ENCODE measurements at regions not wholly inside any gene's neighbourhood (a gene's known extent, or its start where the extent isn't known, plus 50 kb on each side); places are given as distances from the start of the nearest gene placed in this dataset.
"Not testable (repeated sequence)": the region's sequence is repeated elsewhere in the genome, so short reads cannot be mapped to it uniquely, and the experiment has no call there.

DNA sequence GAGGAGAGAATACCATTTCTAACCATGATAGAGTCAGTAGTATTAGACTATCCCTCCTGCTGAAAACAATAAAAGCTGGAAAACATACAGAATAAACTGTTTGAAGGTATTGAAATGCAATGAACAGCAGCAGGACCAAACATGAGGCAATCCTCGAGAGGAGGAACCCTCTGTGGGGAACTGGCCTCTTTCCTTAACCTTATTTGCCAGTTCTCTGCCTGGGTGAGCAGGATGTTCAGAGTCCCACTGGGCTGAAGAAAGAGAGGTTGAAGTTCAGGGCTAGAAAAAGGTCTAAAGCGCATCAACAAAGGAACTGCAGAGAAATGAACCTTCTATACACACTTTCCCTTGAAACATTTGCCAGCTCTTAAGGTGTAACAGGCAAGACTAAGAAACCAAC lies 79.8 kb upstream of the FHL2 start:
- no peaks in the 10 kb centered on the region for H3K79me2 ChIP-seq (ENCODE audit: insufficient read depth, low read length)
- no peaks in the 10 kb centered on the region for H3K27me3 ChIP-seq (ENCODE audit: insufficient read depth, low read length, poor library complexity)
- no peaks in the 10 kb centered on the region for H4K20me1 ChIP-seq (ENCODE audit: insufficient read depth, low read length)
- no peak overlapping the region for H2AFZ ChIP-seq (ENCODE audit: low read depth, low read length)
- no peak overlapping the region for H3K27ac ChIP-seq (ENCODE audit: low read length)
- TF ChIP-seq EZH2 (IDR thresholded peaks at IDR 0.05; ENCODE audit: borderline replicate concordance, low read depth, low read length, severe bottlenecking) = no peak
- TF ChIP-seq, protein P1, sequence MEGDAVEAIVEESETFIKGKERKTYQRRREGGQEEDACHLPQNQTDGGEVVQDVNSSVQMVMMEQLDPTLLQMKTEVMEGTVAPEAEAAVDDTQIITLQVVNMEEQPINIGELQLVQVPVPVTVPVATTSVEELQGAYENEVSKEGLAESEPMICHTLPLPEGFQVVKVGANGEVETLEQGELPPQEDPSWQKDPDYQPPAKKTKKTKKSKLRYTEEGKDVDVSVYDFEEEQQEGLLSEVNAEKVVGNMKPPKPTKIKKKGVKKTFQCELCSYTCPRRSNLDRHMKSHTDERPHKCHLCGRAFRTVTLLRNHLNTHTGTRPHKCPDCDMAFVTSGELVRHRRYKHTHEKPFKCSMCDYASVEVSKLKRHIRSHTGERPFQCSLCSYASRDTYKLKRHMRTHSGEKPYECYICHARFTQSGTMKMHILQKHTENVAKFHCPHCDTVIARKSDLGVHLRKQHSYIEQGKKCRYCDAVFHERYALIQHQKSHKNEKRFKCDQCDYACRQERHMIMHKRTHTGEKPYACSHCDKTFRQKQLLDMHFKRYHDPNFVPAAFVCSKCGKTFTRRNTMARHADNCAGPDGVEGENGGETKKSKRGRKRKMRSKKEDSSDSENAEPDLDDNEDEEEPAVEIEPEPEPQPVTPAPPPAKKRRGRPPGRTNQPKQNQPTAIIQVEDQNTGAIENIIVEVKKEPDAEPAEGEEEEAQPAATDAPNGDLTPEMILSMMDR (IDR thresholded peaks at IDR 0.05; ENCODE audit: borderline replicate concordance, extremely low read depth, low read length, poor library complexity, severe bottlenecking) = no peak
- H3K36me3 ChIP-seq (ENCODE audit: insufficient read depth, low read length) = no peaks in the 10 kb centered on the region
- H3K4me3 ChIP-seq (ENCODE audit: low read depth in 1 of 2, low read length in 2 of 2) = no peak overlapping the region
- ATAC-seq (ENCODE audit: insufficient read depth, low read depth) (no peak), DNase-seq (no peak)
- no peaks in the 10 kb centered on the region for H3K9me3 ChIP-seq (ENCODE audit: insufficient read depth, low read length, severe bottlenecking)
- H3K4me2 ChIP-seq (ENCODE audit: insufficient read depth, low read length) = no peak overlapping the region
- H3K9ac ChIP-seq (ENCODE audit: low read depth, low read length) = no peak overlapping the region
- no peaks in the 10 kb centered on the region for H3K4me1 ChIP-seq (ENCODE audit: insufficient read depth, low read length)

DNA sequence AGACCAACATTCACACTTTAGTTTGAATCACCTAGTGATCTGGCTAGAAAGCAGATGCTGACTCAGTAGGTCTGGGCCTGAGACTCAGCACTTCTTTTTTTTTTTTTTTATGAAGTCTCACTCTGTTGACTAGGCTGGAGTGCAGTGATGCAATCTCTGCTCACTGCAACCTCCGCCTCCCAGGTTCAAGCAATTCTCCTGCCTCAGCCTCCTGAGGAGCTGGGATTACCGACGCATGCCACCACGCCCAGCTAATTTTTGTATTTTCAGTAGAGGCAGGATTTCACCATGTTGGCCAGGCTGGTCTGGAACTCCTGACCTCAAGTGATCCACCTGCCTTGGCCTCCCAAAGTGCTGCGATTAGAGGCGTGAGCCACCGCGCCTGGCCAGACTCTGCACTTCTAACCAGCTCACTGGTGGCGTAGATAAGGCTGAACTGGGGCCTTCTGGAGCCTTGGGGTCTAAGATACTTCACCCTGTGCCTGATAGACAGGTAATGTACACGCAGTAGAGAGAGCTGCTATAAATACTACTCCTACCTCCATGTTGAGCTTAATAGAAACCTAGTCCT lies 78.3 kb upstream of the FHL2 start:
- H3K79me2 ChIP-seq (ENCODE audit: insufficient read depth, low read length); H3K27ac ChIP-seq (ENCODE audit: low read length); H4K20me1 ChIP-seq (ENCODE audit: insufficient read depth, low read length); H3K4me2 ChIP-seq (ENCODE audit: insufficient read depth, low read length); H3K27me3 ChIP-seq (ENCODE audit: insufficient read depth, low read length, poor library complexity); H3K9ac ChIP-seq (ENCODE audit: low read depth, low read length); DNase-seq; H3K36me3 ChIP-seq (ENCODE audit: insufficient read depth, low read length); H3K4me1 ChIP-seq (ENCODE audit: insufficient read depth, low read length); ATAC-seq (ENCODE audit: insufficient read depth, low read depth); H3K4me3 ChIP-seq (ENCODE audit: low read depth in 1 of 2, low read length in 2 of 2); H2AFZ ChIP-seq (ENCODE audit: low read depth, low read length); H3K9me3 ChIP-seq (ENCODE audit: insufficient read depth, low read length, severe bottlenecking): not testable (repeated sequence)

DNA sequence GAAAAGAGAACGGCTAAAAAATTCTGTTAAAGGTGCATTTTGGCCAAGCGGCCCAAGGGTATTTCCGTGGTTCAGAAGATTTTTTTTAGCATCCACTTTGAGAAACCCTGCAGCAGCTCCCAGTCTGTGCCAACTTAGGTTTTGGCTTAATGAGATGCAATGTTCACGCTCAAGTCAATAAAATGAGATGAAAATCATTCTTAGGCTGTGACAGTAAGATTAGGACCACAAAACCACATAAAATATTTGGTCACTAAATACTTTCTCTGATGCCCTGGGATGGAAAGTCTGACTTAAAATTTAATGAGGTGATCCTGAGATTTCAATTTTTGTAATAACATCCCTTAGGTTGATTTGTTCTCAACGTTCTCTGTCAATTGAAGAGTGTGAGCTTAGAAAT lies 74.2 kb upstream of the FHL2 start:
- H3K9ac ChIP-seq (ENCODE audit: low read depth, low read length) = no peak overlapping the region

DNA sequence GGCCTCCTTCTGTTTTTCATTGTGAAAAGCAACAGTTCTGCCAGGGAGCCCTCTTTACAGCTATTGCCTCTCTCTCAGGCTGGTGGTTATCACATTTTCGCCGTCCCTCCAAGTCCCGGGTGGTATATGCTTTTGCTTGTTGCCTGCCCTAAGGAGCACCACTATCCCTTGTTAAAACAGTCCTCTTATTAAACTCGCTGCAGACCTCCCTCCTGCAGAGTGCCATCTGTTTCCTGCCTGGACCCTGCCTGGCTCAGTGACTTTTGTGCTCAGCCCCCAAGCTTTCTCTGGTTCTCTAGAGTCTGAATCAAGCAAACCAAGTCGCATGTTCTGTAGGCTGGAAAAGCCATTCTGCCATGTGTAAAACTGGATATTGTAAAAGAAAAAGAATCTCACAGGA lies 72.1 kb upstream of the FHL2 start:
- peaks cover 9% of the 10 kb centered on the region for H3K27me3 ChIP-seq (ENCODE audit: insufficient read depth, low read length, poor library complexity)
- H3K4me2 ChIP-seq (ENCODE audit: insufficient read depth, low read length) = no peak overlapping the region
- no peak overlapping the region for H3K4me3 ChIP-seq (ENCODE audit: low read depth in 1 of 2, low read length in 2 of 2)
- H4K20me1 ChIP-seq (ENCODE audit: insufficient read depth, low read length) = no peaks in the 10 kb centered on the region
- no peak overlapping the region for H2AFZ ChIP-seq (ENCODE audit: low read depth, low read length)
- H3K27ac ChIP-seq (ENCODE audit: low read length) = no peak overlapping the region
- no peaks in the 10 kb centered on the region for H3K4me1 ChIP-seq (ENCODE audit: insufficient read depth, low read length)
- DNase-seq (no peak), ATAC-seq (ENCODE audit: insufficient read depth, low read depth) (no peak)
- H3K9me3 ChIP-seq (ENCODE audit: insufficient read depth, low read length, severe bottlenecking) = no peaks in the 10 kb centered on the region
- H3K79me2 ChIP-seq (ENCODE audit: insufficient read depth, low read length) = no peaks in the 10 kb centered on the region
- TF ChIP-seq, protein P1 (IDR thresholded peaks at IDR 0.05; ENCODE audit: borderline replicate concordance, extremely low read depth, low read length, poor library complexity, severe bottlenecking) = no peak
- no peak for TF ChIP-seq EZH2 (IDR thresholded peaks at IDR 0.05; ENCODE audit: borderline replicate concordance, low read depth, low read length, severe bottlenecking)
- H3K9ac ChIP-seq (ENCODE audit: low read depth, low read length) = no peak overlapping the region
- H3K36me3 ChIP-seq (ENCODE audit: insufficient read depth, low read length) = no peaks in the 10 kb centered on the region

More for the DNA sequence above, 74.2 kb upstream of the FHL2 start:
- H3K79me2 ChIP-seq (ENCODE audit: insufficient read depth, low read length) = no peaks in the 10 kb centered on the region
- no peaks in the 10 kb centered on the region for H3K36me3 ChIP-seq (ENCODE audit: insufficient read depth, low read length)
- ATAC-seq (ENCODE audit: insufficient read depth, low read depth) (no peak), DNase-seq (no peak)
- no peaks in the 10 kb centered on the region for H3K4me1 ChIP-seq (ENCODE audit: insufficient read depth, low read length)
- H3K4me3 ChIP-seq (ENCODE audit: low read depth in 1 of 2, low read length in 2 of 2) = no peak overlapping the region
- TF ChIP-seq EZH2 (IDR thresholded peaks at IDR 0.05; ENCODE audit: borderline replicate concordance, low read depth, low read length, severe bottlenecking) = no peak
- TF ChIP-seq, protein P1 (IDR thresholded peaks at IDR 0.05; ENCODE audit: borderline replicate concordance, extremely low read depth, low read length, poor library complexity, severe bottlenecking) = no peak
- no peak overlapping the region for H3K4me2 ChIP-seq (ENCODE audit: insufficient read depth, low read length)
- H3K27ac ChIP-seq (ENCODE audit: low read length) = no peak overlapping the region
- H3K27me3 ChIP-seq (ENCODE audit: insufficient read depth, low read length, poor library complexity) = peaks cover 9% of the 10 kb centered on the region
- H4K20me1 ChIP-seq (ENCODE audit: insufficient read depth, low read length) = no peaks in the 10 kb centered on the region
- no peaks in the 10 kb centered on the region for H3K9me3 ChIP-seq (ENCODE audit: insufficient read depth, low read length, severe bottlenecking)
- no peak overlapping the region for H2AFZ ChIP-seq (ENCODE audit: low read depth, low read length)
